HL-60 (cell line): ENCODE measurements at regions not wholly inside any gene's neighbourhood (a gene's known extent, or its start where the extent isn't known, plus 50 kb on each side); places are given as distances from the start of the nearest gene placed in this dataset.

ENCODE experiments used
- DNase-seq, 2 experiments: peaks; one replicate each; pipeline ENCODE4 v3.0.0-alpha.2; 2010 to 2020; ENCODE audit warnings: low read depth in 1 of 2, low spot score in 1 of 2
- H3K27ac ChIP-seq: fragments of 250-450 bp; sonication (Bioruptor Pico); replicated peaks from 2 replicates; pipeline ENCODE4 v1.5.1; 2020; ENCODE audit warnings: mild to moderate bottlenecking, moderate library complexity
- H3K27me3 ChIP-seq: fragments of 250-450 bp; sonication (Bioruptor Pico); 2 replicates; pipeline ENCODE4 v1.5.1; 2021; ENCODE audit warnings: mild to moderate bottlenecking, moderate library complexity; ENCODE audit not compliant: insufficient read depth, poor library complexity, severe bottlenecking
- H3K4me3 ChIP-seq: replicated peaks from 2 replicates; pipeline ENCODE4 v1.5.1; 2011; ENCODE audit warnings: mild to moderate bottlenecking, control low read depth, low read length; ENCODE audit not compliant: insufficient read depth
- CTCF ChIP-seq: IDR thresholded peaks from one replicate; pipeline ENCODE4 v1.5.1; 2011; ENCODE audit warnings: low read length, control low read depth, inconsistent platforms; ENCODE audit not compliant: insufficient read depth
- GABPA ChIP-seq: IDR thresholded peaks from 2 replicates; pipeline ENCODE4 v1.6.1; 2012; ENCODE audit warnings: low read depth
- POLR2AphosphoS5 ChIP-seq: IDR thresholded peaks from 2 replicates; pipeline ENCODE4 v1.6.1; 2012; ENCODE audit warnings: low read depth
- REST ChIP-seq: IDR thresholded peaks from 2 replicates; pipeline ENCODE4 v1.6.1; 2012; ENCODE audit warnings: low read depth; ENCODE audit not compliant: insufficient replicate concordance
- SPI1 ChIP-seq: IDR thresholded peaks from 2 replicates; pipeline ENCODE4 v1.6.1; 2012; ENCODE audit warnings: low read depth, mild to moderate bottlenecking, borderline replicate concordance

GRCh38 chr13:50441130-50441529 lies 402.4 kb downstream of the DLEU7 start:
- Histone ChIP-seq H3K27ac (no peak overlapping the region), H3K27me3 (no peaks in the 10 kb centered on the region), H3K4me3 (no peak overlapping the region)
- no peak for DNase-seq
- TF ChIP-seq POLR2AphosphoS5: no peak
- no peak for TF ChIP-seq CTCF
- no peak for TF ChIP-seq REST
- no peak for TF ChIP-seq SPI1
- TF ChIP-seq GABPA: no peak

- no peak overlapping the region for H3K27ac ChIP-seq
- no peak for DNase-seq
- TF ChIP-seq POLR2AphosphoS5 (no peak), CTCF (no peak), SPI1 (no peak), REST (no peak), GABPA (no peak)
- no peaks in the 10 kb centered on the region for H3K27me3 ChIP-seq
- no peak overlapping the region for H3K4me3 ChIP-seq
Measured at GRCh38 chr13:50444726-50445125, 398.8 kb downstream of the DLEU7 start.

- Histone ChIP-seq H3K27me3 (no peaks in the 10 kb centered on the region), H3K27ac (no peak overlapping the region), H3K4me3 (no peak overlapping the region)
- no peak for DNase-seq
- TF ChIP-seq GABPA (no peak), SPI1 (peak; percentile 4; the same call in 1 of the 2 replicates)
Measured at GRCh38 chr13:50446611-50447010, 396.9 kb downstream of the DLEU7 start.

GRCh38 chr13:50448535-50448998 lies 394.9 kb downstream of the DLEU7 start:
- DNase-seq: no peak
- H3K4me3 ChIP-seq: no peak overlapping the region
- TF ChIP-seq CTCF (no peak), SPI1 (no peak), POLR2AphosphoS5 (no peak), GABPA (no peak), REST (no peak)
- H3K27ac ChIP-seq: no peak overlapping the region
- no peaks in the 10 kb centered on the region for H3K27me3 ChIP-seq
